ENCODE measurements at regions not wholly inside any gene's neighbourhood (a gene's known extent, or its start where the extent isn't known, plus 50 kb on each side); places are given as distances from the start of the nearest gene placed in this dataset.
"Not testable (repeated sequence)": the region's sequence is repeated elsewhere in the genome, so short reads cannot be mapped to it uniquely, and the experiment has no call there.

DNA sequence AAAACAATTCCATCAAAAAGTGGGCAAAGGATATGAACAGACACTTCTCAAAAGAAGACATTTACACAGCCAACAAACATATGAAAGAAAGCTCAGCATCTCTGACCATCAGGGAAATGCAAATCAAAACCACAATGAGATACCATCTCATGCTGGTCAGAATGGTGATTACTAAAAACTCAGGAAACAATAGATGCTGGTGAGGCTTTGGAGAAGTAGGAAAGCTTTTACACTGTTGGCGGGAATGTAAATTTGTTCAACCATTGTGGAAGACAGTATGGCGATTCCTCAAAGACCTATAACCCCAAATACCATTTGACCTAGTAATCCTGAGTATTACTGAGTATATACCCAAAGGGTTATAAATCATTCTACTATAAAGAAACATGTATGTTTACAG is 452.9 kb downstream of the SEMA3D start:
- DNase-seq (ENCODE audit: low spot score): not testable (repeated sequence)

DNA sequence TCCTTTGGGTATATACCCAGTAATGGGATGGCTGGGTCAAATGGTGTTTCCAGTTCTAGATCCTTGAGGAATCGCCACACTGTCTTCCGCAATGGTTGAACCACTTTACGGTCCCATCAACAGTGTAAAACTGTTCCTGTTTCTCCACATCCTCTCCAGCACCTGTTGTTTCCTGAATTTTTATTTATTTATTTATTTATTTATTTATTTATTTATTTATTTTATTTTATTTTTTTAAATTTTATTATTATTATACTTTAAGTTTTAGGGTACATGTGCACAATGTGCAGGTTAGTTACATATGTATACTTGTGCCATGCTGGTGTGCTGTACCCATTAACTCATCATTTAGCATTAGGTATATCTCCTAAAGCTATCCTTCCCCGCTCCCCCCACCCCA is 456.0 kb downstream of the SEMA3D start:
- not testable (repeated sequence) for DNase-seq (ENCODE audit: low spot score)

DNA sequence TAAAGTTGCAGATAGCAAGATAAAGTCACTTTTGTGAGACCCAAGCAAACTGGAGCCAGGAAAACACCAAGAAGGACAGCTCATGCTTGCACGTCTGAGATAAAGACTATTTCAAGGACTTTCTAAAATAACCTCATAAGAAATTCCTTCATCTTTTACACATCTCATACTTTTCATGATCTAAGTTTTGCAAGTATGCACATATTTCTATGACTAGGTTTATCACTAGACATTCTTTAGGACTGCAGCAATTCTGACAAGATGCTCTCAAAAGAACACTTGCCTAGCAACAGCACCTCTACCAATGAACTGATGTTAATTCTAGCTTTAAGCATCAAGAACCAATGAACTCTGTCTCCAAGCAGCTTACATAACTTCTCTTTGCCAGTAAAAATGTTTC is 457.6 kb downstream of the SEMA3D start:
- DNase-seq (ENCODE audit: low spot score): no peak

DNA sequence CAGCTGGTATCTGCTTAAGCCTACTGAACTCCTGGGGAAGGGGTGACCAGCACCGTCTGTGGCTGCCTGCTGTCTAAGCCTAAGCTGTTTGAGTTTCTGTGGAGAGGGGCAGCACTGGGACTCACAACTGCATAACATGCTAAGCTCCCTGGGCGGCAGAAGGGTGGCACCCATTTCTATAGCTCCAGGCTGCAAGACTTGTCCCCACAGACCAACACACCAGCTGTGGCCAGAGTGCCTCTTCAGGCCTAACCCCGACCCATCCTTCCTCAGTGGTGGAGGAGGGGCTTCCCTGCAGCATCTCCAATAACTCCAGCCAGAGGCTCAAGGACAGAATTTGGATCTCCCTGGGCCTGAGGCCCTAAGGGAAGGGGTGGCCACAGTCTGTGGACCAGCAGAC is 464.1 kb downstream of the SEMA3D start:
- no peak for DNase-seq (ENCODE audit: low spot score)

DNA sequence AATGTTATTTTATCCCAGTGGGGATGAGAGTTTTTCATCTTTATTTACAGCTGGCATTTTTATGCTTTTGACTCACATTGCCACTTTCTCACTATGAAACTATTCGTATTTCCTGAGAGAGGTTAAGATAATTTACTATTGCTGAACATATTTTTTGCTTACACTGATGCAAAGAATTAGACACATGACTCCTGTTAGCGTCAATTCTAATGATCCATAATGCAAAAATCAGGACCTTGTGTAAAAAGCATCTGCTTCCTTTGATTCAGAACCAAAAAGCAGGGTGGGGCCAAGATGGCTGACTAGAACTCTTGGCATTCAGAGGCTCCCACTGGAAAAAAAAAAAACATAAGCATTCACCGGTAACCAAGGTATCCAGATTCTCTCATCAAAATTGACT is 464.8 kb downstream of the SEMA3D start:
- no peak for DNase-seq (ENCODE audit: low spot score)

DNA sequence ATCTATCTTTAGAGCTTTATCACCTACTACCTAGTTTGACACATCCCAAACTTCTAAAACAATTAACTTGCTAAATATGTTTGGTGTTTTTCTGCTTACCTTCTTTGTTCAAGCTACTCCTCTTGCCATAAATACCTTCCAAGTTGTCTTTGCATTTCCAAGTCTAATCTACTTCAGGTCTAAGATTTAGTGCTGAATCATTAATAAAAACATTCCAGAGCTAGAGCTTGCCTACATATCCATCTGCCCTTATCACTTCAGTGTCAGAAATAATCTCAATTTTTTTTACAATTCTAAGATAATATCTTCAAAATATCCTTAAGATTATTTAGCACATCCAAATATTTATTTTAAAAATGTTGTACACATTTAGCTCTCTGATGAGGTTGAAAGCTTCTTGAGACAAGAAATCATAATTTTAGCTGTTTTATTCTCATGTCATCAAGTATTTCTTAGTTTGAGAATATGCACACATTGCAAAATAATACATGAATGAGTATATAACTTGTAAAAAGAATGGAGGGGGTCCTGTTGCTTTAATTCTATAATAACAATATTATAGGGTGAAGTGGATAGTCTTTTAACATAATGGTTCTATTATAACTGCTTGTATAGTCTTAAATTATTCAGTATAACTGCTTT is 466.3 kb downstream of the SEMA3D start:
- no peak for DNase-seq (ENCODE audit: low spot score)

DNA sequence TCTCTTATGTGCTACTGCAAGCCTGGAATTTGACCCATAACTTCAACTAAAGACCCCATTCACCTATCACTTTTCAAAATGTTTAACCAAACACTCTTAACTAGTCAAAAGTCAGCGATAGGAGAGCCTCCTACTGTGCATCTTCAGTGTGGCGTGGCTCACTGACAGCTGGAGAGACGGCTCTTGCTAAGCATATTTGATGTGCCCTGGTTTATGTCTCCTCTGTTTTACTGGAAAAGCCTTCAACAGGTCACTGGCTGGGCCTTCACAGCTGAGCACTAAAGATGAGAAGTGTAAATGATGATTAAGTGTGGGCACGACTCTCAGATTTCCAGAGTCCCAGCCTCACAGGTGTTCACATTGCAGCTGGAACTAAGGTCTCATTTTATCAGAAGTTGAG is 472.1 kb downstream of the SEMA3D start:
- DNase-seq (ENCODE audit: low spot score): no peak

DNA sequence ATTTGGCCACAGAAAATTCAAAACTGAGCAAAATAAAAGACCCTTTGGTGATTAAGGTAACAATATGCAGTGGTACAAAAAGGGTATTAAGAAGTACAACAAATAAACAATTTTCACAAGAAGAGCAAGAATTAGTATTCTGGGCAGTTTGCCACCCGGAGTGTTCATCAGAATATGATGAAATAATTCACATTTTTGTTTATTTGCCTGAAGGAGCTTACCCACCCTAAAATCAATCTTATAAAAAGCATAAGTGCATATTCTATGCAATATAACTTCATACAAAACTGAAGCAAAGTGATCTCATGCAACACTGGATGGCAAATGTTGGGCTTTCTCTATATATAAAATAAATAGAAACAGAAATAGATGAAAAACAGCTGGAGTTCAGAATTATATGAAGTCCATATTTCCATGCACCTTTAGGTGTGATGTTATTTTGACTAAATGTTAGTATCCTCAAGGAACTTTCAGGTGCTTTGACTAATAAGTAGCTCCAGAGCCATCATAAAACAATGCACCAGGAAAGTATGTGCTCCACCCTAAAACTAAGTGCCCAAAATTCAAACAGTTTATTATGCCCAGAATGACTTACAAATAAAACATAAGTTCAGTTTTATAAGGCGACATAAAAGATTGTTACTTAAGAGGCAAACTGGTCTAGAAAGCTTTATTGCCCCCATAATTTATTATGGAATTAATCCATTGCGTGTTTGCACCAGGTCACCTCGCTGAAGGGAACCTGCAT is 474.3 kb downstream of the SEMA3D start:
- no peak for DNase-seq (ENCODE audit: low spot score)

DNA sequence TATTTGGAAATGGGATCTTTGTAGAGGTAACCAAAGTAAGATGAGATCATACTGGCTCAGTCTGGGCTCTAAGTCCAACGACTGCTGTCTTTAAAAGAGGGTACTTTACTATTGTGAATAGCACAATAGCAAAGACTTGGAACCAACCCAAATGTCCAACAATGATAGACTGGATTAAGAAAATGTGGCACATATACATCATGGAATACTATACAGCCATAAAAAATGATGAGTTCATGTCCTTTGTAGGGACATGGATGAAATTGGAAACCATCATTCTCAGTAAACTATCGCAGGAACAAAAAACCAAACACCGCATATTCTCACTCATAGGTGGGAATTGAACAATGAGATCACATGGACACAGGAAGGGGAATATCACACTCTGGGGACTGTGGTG is 476.3 kb downstream of the SEMA3D start:
- DNase-seq (ENCODE audit: low spot score): not testable (repeated sequence)

DNA sequence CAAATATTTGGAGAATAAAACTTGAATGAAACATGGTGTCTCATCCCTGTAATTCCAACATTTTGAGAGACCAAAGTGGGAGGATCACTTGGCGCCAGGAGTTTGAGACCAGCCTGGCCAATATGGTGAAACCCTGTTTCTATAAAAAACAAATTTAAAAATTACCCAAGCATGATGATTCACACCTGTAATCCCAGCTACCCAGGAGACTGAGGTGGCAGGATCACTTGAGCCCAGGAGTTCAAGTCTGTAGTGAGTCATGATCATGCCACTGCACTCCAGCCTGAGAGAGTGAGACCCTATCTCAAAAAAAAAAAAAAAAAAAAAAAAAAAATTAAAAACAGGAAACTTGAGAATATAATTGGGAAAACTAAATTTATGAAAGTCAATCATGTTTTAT is 481.1 kb downstream of the SEMA3D start:
- DNase-seq (ENCODE audit: low spot score): no peak

DNA sequence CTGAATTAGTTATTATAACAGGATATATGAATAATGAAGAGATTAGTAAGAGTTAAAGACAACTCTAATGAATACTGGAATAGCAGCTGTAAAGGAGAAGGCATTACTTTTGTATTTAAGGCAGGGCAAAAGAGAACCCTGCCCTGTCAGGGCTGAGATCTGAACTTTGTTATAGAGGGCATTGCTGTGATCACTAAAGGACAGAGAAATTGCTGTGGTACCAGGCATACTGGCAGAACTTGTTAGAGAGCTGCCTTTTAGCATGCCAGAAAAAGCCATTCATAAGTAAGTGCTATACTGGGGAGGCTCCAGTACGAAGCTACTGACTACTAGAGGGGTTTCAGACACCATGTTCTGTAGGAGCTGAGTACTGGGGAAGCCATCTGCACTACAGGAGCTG is 481.8 kb downstream of the SEMA3D start:
- DNase-seq (ENCODE audit: low spot score): no peak

DNA sequence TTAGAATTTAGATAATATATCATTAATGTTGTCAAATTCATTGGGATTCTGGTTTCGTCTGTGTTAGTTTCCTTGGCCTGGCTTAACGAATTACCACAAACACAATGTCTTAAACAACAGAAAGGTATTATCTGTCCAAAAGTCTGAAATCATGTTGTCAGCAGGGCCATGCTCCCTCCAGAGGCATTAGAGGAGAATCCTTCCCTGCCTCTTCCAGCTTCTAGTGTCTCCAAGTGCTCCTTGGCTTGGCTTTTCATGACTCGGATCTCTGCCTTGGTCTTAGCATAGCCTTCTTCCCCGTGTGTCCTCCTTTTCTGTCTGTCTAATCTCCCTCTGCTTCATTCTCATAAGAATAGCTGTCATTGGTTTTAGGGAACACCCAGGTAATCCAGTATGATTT is 482.5 kb downstream of the SEMA3D start:
- DNase-seq (ENCODE audit: low spot score): no peak

DNA sequence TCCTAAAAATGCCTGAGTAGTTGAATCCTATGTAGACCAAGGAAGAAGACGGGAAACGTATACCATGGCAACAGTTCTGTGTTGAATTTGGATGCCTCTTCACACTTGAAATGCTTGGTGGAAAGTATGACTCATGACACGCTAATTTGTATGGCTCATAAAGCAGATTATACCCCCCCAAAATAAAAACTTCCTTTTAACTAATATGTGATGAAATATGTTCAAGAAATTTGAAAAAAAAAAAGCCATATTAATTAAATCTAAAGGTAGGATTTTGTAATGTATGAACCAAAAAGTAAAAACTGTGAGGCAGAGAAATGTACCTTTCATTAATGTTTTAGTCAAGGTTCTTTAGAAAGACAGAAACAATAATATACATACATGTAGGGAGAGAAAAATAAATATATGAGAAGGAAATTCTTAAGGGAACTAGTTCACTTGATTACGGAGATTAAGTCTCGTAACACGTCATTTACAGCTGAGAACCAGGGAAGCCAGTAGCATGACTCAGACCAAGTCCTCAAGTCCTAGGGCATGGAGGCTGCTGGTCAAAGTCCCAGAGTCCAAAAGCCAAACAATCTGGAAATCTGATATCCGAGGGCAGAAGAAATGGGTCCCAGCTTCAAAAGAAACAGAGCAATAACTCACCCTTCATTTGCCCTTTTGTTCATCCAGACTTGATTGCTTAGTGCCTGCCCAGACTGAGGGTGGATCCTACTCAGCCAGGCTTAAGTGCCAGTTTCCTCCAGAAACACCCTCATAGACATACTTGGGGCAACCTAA is 485.1 kb downstream of the SEMA3D start:
- DNase-seq (ENCODE audit: low spot score): no peak

DNA sequence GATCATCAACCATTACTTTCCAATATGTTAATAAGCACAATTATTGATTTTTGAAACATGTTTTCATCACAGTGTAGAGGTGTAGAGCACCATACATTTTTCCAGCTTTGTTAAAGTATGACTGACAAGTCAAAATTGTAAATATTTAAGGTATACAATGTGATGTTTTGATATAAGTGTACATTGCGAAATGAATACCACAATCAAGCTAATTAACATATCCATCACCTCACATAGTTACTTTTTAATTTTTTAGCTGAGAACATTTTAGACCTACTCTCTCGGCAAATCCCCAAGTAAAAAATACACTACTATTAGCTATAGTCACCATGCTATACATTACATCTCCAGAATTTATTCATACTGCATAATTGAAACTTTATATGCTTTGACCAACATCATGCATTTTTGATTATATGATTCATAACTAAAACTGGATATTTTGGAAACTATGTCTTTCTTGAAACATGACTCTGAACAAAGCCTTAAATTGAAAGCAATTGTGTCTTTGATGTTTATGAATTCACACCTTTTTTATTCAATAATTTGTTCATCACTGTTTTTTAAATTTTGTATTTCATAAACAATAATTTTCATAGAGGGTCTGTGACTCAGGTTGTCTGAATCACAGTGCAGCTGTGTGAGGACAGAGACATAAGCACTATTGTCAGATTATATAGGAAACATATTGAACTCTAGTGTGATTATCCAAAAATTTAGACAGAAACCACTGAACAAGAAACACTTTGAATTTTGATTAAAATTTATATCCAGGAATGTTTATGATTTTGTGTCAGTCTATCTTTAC is 486.1 kb downstream of the SEMA3D start:
- no peak for DNase-seq (ENCODE audit: low spot score)

DNA sequence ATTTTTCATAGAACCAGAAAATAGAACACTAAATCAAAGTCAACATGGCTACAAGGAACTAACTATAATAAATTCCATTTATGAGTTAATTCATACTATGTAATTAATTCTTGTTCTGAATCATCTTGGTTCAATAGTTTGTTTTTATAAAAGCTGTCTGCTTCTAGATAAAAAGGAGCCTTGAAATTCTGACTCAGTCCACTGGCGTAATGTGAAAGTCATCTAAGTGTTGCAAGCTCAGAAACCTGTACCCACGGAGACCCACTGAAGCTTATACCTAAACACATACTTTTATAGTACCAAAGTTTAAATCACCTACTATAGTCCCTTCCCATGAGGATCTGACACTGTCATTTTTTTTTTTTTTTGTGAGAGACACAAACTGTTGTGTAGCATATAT is 489.4 kb downstream of the SEMA3D start:
- no peak for DNase-seq (ENCODE audit: low spot score)

DNA sequence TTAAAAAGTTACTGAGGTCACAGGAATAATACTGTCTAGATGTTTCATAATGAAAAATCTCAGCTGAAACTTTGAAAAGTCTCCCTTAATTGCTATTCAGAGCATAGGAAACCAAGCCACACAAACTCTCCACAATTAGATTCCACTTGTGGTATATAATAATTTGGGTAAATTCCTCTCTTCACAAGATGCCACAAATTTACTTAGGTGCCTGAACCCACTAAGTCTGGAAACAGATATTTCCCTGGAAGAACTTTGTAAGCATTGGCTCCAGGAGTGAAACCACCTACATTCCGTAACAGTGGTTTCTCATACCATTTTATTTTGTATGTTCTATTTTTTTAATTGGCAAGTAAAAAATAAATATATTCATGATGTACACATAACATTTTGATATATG is 493.4 kb downstream of the SEMA3D start:
- no peak for DNase-seq (ENCODE audit: low spot score)

DNA sequence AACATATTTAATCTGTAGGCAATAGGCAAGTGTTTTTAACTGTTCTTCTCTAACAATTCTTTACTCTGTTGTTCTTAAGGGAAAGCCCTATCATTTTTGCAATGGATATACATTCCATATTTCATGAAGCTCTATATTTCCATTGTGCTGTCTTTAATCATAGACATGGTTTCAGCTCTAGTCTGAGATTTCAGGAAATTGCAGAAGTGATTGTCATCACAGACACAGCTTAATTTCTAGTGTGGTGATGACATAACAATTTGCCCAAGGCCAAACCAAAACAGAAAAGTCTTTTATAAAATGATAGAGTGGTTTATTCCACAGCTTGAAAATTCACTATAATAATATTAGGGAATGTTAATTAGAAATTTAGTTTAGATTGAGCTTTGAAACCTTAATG is 494.1 kb upstream of the SEMA3A start:
- DNase-seq (ENCODE audit: low spot score): no peak

DNA sequence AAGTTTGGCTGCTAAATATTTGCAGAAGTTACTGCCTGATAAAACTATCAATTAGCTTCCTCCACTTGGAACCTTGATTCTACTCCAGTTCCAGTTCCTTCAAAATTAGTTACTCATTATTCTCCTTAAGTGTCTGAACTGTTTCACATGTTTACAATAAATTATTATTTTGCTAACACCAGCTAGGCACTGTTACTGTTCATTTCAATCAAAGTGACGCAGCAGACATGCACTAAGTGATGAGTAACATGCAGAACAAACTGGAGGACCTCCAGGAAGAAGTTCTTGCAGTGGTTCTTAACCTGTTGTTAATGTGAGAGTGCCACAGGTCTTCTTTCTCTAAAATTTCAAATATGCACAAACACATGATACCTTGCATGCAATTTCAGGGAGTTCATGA is 491.8 kb upstream of the SEMA3A start:
- no peak for DNase-seq (ENCODE audit: low spot score)

DNA sequence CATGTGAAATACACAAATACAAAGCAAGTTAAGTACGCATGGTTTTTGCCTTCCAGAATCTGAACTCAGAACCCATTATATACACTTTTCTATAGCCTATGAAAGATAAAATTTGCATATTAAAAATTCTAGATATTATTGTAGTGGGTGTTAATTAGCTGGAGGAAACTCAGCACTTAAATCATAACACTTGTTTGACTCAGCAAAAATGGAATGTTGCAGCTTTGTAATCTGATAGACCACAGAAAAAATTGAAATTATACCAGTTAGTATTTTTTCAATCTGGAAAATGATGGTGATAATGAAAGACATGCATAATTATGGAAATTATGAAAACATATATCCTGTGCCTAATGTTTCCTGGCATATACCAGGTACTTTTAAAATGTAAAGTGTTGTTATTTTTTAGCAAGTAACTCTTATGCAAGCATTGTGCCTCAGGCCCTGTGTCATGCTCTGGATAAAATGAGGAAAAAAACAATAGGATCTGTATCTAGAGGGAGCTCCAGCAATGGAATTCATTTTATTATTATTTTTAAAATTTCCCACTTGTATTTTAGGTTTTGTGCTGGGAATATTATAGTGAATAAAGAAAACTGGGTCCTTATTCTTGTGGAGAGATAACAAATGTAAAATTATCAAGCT is 490.4 kb upstream of the SEMA3A start:
- no peak for DNase-seq (ENCODE audit: low spot score)

DNA sequence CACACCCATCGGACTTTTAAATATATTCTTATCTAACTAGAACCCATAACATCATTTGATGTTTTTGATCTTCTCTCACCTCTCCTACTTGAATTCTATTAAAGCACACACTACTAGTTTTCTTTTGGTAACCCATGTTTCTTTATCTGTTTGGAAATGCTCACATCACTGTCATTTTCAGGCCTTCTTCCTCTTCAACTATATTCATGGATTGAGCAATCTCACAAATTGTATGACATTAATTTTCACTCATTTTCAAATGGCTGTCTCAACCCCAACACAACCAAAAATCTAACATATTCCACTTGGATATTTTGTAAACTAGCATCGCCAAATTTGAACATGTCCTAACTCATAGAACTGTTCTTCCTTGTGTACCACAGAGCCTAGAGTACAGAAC is 488.0 kb upstream of the SEMA3A start:
- no peak for DNase-seq (ENCODE audit: low spot score)

DNA sequence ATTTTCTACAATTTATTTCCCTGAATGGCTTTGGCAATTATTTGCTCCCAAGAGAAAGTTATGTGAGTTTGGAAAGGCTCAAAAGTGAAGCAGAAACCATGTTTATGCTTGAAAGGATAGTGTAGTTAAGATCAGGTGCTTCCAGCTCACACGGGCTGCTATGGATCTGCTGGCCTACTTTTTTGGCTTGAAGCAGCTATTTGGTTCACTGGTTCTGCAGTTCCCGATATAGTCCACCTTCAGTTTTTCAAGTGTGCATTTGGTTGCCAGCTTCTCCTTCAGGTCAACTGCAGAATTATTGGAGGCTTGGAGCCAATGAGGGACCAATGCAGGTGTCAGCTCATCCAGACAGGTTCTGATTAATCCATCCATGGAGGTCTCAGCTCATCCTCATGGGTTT is 484.3 kb upstream of the SEMA3A start:
- no peak for DNase-seq (ENCODE audit: low spot score)
